ENCODE measurements at regions not wholly inside any gene's neighbourhood (a gene's known extent, or its start where the extent isn't known, plus 50 kb on each side); places are given as distances from the start of the nearest gene placed in this dataset.

DNA sequence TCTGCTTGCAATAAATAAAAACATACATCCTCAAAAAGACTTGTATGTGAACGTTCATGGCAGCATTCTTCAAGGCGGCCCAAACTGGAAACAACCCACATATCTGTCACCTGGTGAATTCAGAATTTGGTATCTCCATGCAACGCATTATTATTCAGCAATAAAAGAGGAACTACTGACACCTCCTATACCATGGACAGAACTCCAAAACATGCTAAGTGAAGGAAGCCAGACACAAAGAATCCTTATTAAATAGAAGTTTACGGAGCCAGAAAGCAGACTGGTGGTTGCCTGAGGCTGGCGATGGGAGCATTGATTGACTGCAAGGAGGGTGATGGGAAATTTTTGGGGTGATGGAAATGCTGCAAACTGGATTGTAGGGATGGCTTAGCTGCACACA is 530.8 kb upstream of the DPP6 start:
- Histone ChIP-seq H3K79me2 (ENCODE audit: insufficient read depth, low read length) (no peaks in the 10 kb centered on the region), H3K9me3 (ENCODE audit: low read depth, low read length) (no peaks in the 10 kb centered on the region), H3K27ac (ENCODE audit: low read depth, low read length) (no peak overlapping the region), H4K20me1 (ENCODE audit: insufficient read depth, low read length) (no peaks in the 10 kb centered on the region), H3K4me3 (ENCODE audit: insufficient read depth, low read length) (no peak overlapping the region), H3K4me1 (ENCODE audit: insufficient read depth, low read length) (no peaks in the 10 kb centered on the region), H2AFZ (ENCODE audit: low read length) (no peak overlapping the region), H3K36me3 (ENCODE audit: insufficient read depth, low read length) (no peaks in the 10 kb centered on the region), H3K4me2 (ENCODE audit: insufficient read depth, low read length) (no peak overlapping the region), H3K27me3 (ENCODE audit: insufficient read depth, low read length) (no peaks in the 10 kb centered on the region)
- no peak for DNase-seq (ENCODE audit: insufficient read length, low spot score, missing footprints)
- TF ChIP-seq, protein P1, sequence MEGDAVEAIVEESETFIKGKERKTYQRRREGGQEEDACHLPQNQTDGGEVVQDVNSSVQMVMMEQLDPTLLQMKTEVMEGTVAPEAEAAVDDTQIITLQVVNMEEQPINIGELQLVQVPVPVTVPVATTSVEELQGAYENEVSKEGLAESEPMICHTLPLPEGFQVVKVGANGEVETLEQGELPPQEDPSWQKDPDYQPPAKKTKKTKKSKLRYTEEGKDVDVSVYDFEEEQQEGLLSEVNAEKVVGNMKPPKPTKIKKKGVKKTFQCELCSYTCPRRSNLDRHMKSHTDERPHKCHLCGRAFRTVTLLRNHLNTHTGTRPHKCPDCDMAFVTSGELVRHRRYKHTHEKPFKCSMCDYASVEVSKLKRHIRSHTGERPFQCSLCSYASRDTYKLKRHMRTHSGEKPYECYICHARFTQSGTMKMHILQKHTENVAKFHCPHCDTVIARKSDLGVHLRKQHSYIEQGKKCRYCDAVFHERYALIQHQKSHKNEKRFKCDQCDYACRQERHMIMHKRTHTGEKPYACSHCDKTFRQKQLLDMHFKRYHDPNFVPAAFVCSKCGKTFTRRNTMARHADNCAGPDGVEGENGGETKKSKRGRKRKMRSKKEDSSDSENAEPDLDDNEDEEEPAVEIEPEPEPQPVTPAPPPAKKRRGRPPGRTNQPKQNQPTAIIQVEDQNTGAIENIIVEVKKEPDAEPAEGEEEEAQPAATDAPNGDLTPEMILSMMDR (IDR thresholded peaks at IDR 0.05; ENCODE audit: extremely low read depth, low read depth, low read length): no peak

DNA sequence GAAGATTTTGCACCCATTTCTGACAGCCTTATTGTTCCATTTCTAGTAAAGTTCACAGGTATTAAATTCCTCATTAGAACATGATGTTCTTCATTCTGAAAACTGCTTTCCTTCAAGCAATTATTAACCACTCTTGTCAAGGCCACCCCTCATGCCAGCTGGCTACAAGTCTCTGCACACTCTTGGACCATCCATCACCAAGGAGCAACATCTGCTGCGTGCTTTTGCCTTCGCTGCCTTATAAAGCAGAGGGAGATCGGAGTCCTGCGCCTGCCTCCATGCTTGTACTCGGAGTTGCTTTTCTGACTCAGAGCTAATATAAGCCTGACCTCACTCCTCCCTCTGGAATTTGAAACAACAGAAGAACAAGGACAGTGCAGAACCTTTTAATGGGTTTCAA is 529.9 kb upstream of the DPP6 start:
- Histone ChIP-seq H3K27me3 (ENCODE audit: insufficient read depth, low read length) (no peaks in the 10 kb centered on the region), H4K20me1 (ENCODE audit: insufficient read depth, low read length) (no peaks in the 10 kb centered on the region), H3K27ac (ENCODE audit: low read depth, low read length) (no peak overlapping the region), H3K4me3 (ENCODE audit: insufficient read depth, low read length) (no peak overlapping the region), H3K9me3 (ENCODE audit: low read depth, low read length) (no peaks in the 10 kb centered on the region), H3K79me2 (ENCODE audit: insufficient read depth, low read length) (no peaks in the 10 kb centered on the region), H3K36me3 (ENCODE audit: insufficient read depth, low read length) (no peaks in the 10 kb centered on the region), H3K4me2 (ENCODE audit: insufficient read depth, low read length) (no peak overlapping the region), H3K4me1 (ENCODE audit: insufficient read depth, low read length) (no peaks in the 10 kb centered on the region), H2AFZ (ENCODE audit: low read length) (no peak overlapping the region)
- peak; percentile 44 for DNase-seq (ENCODE audit: insufficient read length, low spot score, missing footprints)
- TF ChIP-seq, protein P1 (IDR thresholded peaks at IDR 0.05; ENCODE audit: extremely low read depth, low read depth, low read length): no peak

DNA sequence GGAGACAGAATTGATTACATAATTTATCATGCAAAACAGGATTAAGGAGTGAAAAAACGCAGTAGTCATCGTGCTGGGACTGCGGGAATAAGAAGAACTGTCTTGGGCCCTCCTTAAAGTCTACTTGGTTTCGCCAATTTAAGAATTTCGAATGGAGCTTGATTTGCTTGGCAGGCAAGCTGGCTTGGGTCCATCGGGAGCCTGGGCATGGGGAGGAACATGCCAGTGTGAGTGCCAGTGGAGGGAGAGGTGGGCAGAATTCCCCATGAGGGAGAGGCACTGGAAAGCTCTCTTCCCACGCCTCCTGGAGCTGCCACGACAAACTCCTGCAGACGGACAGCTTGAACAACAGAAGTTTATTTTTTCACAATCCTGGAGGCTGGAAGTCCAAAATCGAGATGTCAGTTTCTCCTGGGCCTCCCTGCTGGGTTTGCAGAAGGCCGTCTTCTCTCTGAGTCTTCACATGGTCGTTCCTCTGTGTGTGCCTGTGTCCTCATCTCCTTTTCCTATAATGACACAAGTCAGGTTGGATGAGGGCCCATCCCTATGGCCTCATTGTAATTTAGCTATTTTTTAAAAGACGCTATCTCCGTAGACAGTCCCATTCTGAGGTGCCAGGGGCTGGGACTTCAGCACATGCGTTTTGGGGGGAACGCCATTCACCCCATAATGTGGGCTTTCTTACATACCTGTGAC is 528.7 kb upstream of the DPP6 start:
- H3K4me2 ChIP-seq (ENCODE audit: insufficient read depth, low read length): no peak overlapping the region
- H3K36me3 ChIP-seq (ENCODE audit: insufficient read depth, low read length): no peaks in the 10 kb centered on the region
- H3K9me3 ChIP-seq (ENCODE audit: low read depth, low read length): no peaks in the 10 kb centered on the region
- H3K4me3 ChIP-seq (ENCODE audit: insufficient read depth, low read length): no peak overlapping the region
- H3K4me1 ChIP-seq (ENCODE audit: insufficient read depth, low read length): no peaks in the 10 kb centered on the region
- peak; percentile 30 for DNase-seq (ENCODE audit: insufficient read length, low spot score, missing footprints)
- TF ChIP-seq, protein P1 (IDR thresholded peaks at IDR 0.05; ENCODE audit: extremely low read depth, low read depth, low read length): no peak
- no peak overlapping the region for H3K27ac ChIP-seq (ENCODE audit: low read depth, low read length)
- no peaks in the 10 kb centered on the region for H3K27me3 ChIP-seq (ENCODE audit: insufficient read depth, low read length)
- H4K20me1 ChIP-seq (ENCODE audit: insufficient read depth, low read length): no peaks in the 10 kb centered on the region
- no peaks in the 10 kb centered on the region for H3K79me2 ChIP-seq (ENCODE audit: insufficient read depth, low read length)
- no peak overlapping the region for H2AFZ ChIP-seq (ENCODE audit: low read length)

DNA sequence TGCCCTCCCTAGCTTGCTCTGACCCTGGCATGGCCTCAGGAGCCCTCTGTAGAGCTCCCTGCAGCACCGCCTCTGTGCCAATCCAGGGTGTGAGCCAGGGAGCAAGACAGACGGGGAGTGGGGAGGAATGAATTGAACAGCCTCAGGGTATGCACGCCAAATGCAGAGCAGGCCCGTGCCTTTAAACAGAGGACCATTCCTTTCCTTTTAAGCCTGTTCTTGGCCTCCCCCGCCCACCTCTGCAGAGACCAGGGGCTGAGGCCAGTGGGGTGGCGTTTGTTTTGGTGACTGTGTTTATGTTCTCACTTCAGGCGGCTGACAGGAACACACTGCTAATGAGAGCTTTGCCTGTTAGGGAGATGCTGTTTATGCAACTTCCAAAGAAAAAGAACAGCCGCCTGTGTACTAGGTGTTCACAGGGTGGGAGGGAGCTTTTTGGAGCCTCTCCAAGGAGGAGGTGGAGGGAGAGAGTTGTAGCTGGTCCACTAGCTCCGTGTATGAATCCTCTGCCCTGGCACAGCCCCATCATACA is 528.1 kb upstream of the DPP6 start:
- no peaks in the 10 kb centered on the region for H3K27me3 ChIP-seq (ENCODE audit: insufficient read depth, low read length)
- H3K4me2 ChIP-seq (ENCODE audit: insufficient read depth, low read length): no peak overlapping the region
- TF ChIP-seq, protein P1 (IDR thresholded peaks at IDR 0.05; ENCODE audit: extremely low read depth, low read depth, low read length): no peak
- H3K4me1 ChIP-seq (ENCODE audit: insufficient read depth, low read length): no peaks in the 10 kb centered on the region
- no peaks in the 10 kb centered on the region for H3K9me3 ChIP-seq (ENCODE audit: low read depth, low read length)
- DNase-seq (ENCODE audit: insufficient read length, low spot score, missing footprints): peak; percentile 3
- H3K4me3 ChIP-seq (ENCODE audit: insufficient read depth, low read length): no peak overlapping the region
- no peak overlapping the region for H2AFZ ChIP-seq (ENCODE audit: low read length)
- no peaks in the 10 kb centered on the region for H3K36me3 ChIP-seq (ENCODE audit: insufficient read depth, low read length)
- no peak overlapping the region for H3K27ac ChIP-seq (ENCODE audit: low read depth, low read length)
- H3K79me2 ChIP-seq (ENCODE audit: insufficient read depth, low read length): no peaks in the 10 kb centered on the region
- no peaks in the 10 kb centered on the region for H4K20me1 ChIP-seq (ENCODE audit: insufficient read depth, low read length)

All from osteoblast (primary cell).